ENCODE measurements at regions not wholly inside any gene's neighbourhood (a gene's known extent, or its start where the extent isn't known, plus 50 kb on each side); places are given as distances from the start of the nearest gene placed in this dataset.

DNA sequence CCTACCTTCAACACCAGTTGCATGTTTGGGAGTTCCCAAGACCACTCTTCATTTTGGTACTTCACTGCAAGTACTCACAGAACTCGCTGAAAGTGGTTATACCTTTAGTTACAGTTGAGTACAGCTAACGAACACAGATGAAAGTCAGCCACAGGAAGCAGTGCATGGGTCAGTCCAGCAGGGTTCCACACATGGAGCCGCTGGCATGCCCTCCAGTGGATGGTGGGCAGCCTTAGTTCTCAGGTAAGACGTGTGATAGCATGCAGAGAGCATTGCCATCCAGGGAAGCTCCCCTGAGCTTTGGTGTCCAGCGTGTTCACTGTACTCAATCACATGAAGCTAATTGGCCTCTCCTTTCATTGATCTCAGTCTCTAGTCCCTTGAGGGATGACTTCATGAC, 815.3 kb downstream of the RNF144A start:
- no peak for DNase-seq (ENCODE audit: low spot score)
- Mint-ChIP-seq H3K4me1 (peaks cover 24% of the 10 kb centered on the region), H3K4me3 (no peak overlapping the region), H3K9me3 (no peaks in the 10 kb centered on the region), H3K27me3 (ENCODE audit: insufficient read depth, low read depth) (peaks cover 7% of the 10 kb centered on the region), H3K27ac (no peak overlapping the region), H3K36me3 (peaks cover 2% of the 10 kb centered on the region)
- H2AFZ ChIP-seq (replicated peaks): no peak overlapping the region
- no peak for TF ChIP-seq EZH2phosphoT487 (IDR thresholded peaks at IDR 0.05)
- TF ChIP-seq, protein P1, sequence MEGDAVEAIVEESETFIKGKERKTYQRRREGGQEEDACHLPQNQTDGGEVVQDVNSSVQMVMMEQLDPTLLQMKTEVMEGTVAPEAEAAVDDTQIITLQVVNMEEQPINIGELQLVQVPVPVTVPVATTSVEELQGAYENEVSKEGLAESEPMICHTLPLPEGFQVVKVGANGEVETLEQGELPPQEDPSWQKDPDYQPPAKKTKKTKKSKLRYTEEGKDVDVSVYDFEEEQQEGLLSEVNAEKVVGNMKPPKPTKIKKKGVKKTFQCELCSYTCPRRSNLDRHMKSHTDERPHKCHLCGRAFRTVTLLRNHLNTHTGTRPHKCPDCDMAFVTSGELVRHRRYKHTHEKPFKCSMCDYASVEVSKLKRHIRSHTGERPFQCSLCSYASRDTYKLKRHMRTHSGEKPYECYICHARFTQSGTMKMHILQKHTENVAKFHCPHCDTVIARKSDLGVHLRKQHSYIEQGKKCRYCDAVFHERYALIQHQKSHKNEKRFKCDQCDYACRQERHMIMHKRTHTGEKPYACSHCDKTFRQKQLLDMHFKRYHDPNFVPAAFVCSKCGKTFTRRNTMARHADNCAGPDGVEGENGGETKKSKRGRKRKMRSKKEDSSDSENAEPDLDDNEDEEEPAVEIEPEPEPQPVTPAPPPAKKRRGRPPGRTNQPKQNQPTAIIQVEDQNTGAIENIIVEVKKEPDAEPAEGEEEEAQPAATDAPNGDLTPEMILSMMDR (IDR thresholded peaks at IDR 0.05): no peak
- no peak for TF ChIP-seq EZH2 (IDR thresholded peaks at IDR 0.05)
- H3K9me3 ChIP-seq (ENCODE audit: low read depth): no peaks in the 10 kb centered on the region
- no peaks in the 10 kb centered on the region for H3K36me3 ChIP-seq
- no peaks in the 10 kb centered on the region for H4K20me1 ChIP-seq (ENCODE audit: low read depth)
- peaks cover 15% of the 10 kb centered on the region for H3K4me1 ChIP-seq
- H3K79me2 ChIP-seq (ENCODE audit: low read depth): no peaks in the 10 kb centered on the region
- no peak overlapping the region for H3K27ac ChIP-seq
- H3K4me2 ChIP-seq: no peak overlapping the region
- H3K27me3 ChIP-seq: no peaks in the 10 kb centered on the region
- no peak overlapping the region for H3K9ac ChIP-seq
- no peaks in the 10 kb centered on the region for H3F3A ChIP-seq (ENCODE audit: low read depth)
- no peak overlapping the region for H3K4me3 ChIP-seq

DNA sequence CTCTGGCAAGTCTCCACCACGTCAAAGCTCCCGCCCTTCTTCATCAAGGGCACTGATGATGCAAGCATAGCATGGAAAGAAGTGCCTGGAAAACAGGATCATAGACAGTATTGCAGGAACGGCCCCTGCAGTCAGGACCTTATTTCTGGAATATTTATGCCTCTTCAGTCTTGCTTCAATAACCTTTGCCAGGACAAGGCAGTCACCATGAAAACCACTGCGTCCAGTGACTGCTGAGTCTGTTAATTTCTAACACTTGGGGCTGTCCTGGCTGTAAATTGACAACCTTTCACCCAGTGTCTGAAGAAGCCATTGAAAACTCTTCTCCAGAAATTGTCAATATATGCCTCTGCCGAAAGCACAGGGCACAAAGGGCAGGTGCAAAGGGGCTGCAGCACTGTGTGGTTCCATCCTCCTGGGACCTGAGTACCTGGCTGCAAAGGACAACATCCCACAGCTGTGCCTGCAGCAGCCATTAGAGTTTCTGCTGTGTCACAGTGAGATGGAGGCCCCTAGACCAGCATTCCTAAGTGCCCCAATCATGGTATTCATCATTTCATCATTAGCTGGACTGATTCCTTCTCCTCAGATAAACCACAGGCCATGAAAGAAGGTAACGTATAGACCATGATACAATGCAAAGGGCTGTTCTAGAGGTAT, 819.6 kb downstream of the RNF144A start:
- no peaks in the 10 kb centered on the region for H3F3A ChIP-seq (ENCODE audit: low read depth)
- no peak overlapping the region for H3K4me3 ChIP-seq
- H3K79me2 ChIP-seq (ENCODE audit: low read depth): no peaks in the 10 kb centered on the region
- H3K9ac ChIP-seq: no peak overlapping the region
- H3K27me3 Mint-ChIP-seq (ENCODE audit: insufficient read depth, low read depth): no peaks in the 10 kb centered on the region
- no peak overlapping the region for H2AFZ ChIP-seq (replicated peaks)
- H3K36me3 ChIP-seq: no peaks in the 10 kb centered on the region
- H3K36me3 Mint-ChIP-seq: peaks cover 2% of the 10 kb centered on the region
- no peaks in the 10 kb centered on the region for H3K9me3 ChIP-seq (ENCODE audit: low read depth)
- TF ChIP-seq EZH2phosphoT487 (IDR thresholded peaks at IDR 0.05): no peak
- TF ChIP-seq, protein P1 (IDR thresholded peaks at IDR 0.05): no peak
- H3K4me1 Mint-ChIP-seq: peaks cover 5% of the 10 kb centered on the region
- H3K27ac Mint-ChIP-seq: peak overlapping the region; percentile 61
- no peak overlapping the region for H3K4me2 ChIP-seq
- H4K20me1 ChIP-seq (ENCODE audit: low read depth): no peaks in the 10 kb centered on the region
- DNase-seq (ENCODE audit: low spot score): no peak
- no peaks in the 10 kb centered on the region for H3K27me3 ChIP-seq
- no peak overlapping the region for H3K4me3 Mint-ChIP-seq
- no peak overlapping the region for H3K27ac ChIP-seq
- peaks cover 4% of the 10 kb centered on the region for H3K9me3 Mint-ChIP-seq
- no peaks in the 10 kb centered on the region for H3K4me1 ChIP-seq

DNA sequence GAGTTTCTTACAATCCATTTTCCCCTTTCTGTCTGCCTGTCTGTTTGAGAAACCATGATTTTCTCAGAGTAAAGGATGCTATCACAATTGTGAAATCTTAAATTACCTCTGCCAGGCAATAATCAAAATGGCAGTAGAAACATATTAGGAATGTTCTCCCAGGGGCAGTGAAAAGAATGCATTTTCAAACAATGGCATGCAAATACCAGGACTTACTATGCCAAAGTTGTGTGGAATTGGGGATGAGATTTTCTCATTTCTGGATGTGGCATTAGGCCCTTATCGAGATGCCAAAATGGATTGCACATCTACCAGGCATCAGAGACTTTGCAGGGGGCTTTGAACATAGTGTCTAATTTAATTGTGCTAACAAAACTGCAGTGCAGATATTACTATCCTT, 821.4 kb downstream of the RNF144A start:
- Histone ChIP-seq H3K27ac (no peak overlapping the region), H3K4me3 (no peak overlapping the region), H3K4me1 (no peaks in the 10 kb centered on the region), H3K36me3 (no peaks in the 10 kb centered on the region), H3K4me2 (no peak overlapping the region), H2AFZ (replicated peaks) (no peak overlapping the region), H3K27me3 (no peaks in the 10 kb centered on the region), H4K20me1 (ENCODE audit: low read depth) (no peaks in the 10 kb centered on the region), H3K9ac (no peak overlapping the region), H3F3A (ENCODE audit: low read depth) (no peaks in the 10 kb centered on the region), H3K79me2 (ENCODE audit: low read depth) (no peaks in the 10 kb centered on the region), H3K9me3 (ENCODE audit: low read depth) (no peaks in the 10 kb centered on the region)
- Mint-ChIP-seq H3K36me3 (no peaks in the 10 kb centered on the region), H3K27me3 (ENCODE audit: insufficient read depth, low read depth) (no peaks in the 10 kb centered on the region), H3K27ac (no peak overlapping the region), H3K4me1 (peaks cover 3% of the 10 kb centered on the region), H3K4me3 (no peak overlapping the region), H3K9me3 (peaks cover 7% of the 10 kb centered on the region)
- no peak for DNase-seq (ENCODE audit: low spot score)
- TF ChIP-seq EZH2 (IDR thresholded peaks at IDR 0.05) (no peak), EZH2phosphoT487 (IDR thresholded peaks at IDR 0.05) (no peak)
- TF ChIP-seq, protein P1 (IDR thresholded peaks at IDR 0.05): no peak
